ENCODE measurements at regions not wholly inside any gene's neighbourhood (a gene's known extent, or its start where the extent isn't known, plus 50 kb on each side); places are given as distances from the start of the nearest gene placed in this dataset.

GRCh38 chr5:98463222-98463621 is 310.2 kb upstream of the RGMB start:
- no peak overlapping the region for H3K27ac ChIP-seq
- H3K4me1 ChIP-seq (replicated peaks in 1 of 2), result peaks cover 4 to 6% of the 10 kb centered on the region in 2 donors
- no peak overlapping the region for H3K4me3 ChIP-seq
- 83 to 100% (median 94%) methylated on average over 2 to 4 of the region's 4 CpGs; no CpG with 5 or more reads in 1 of the 10 experiments for WGBS, 10 experiments
- in situ Hi-C loops (cut with MboI; ENCODE audit: low pct_unique_long_range_greater_than_20kb in 2 of 9, low sequenced_read_pairs in 9 of 9, unreplicated experiment in 9 of 9), result loop anchor here in 1 of 9 experiments (25.0 kb wide), 1 partner anchor 299 kb away; the partner anchor contains the start of gene RGMB
- ATAC-seq (replicated peaks in 6 of 8), result no peak

- Histone ChIP-seq H3K27ac (no peak overlapping the region), H3K4me1 (replicated peaks in 1 of 2) (peaks cover 4 to 6% of the 10 kb centered on the region in 2 donors), H3K4me3 (no peak overlapping the region)
- ATAC-seq (replicated peaks in 6 of 8), result no peak
- WGBS, 10 experiments, result 33 to 97% (median 72%) methylated on average over 4 to 5 of the region's 5 CpGs; no CpG with 5 or more reads in 1 of the 10 experiments
- in situ Hi-C loops (cut with MboI; ENCODE audit: low pct_unique_long_range_greater_than_20kb in 2 of 9, low sequenced_read_pairs in 9 of 9, unreplicated experiment in 9 of 9), result loop anchor here in 1 of 9 experiments (25.0 kb wide), 1 partner anchor 299 kb away; the partner anchor contains the start of gene RGMB
Measured at GRCh38 chr5:98463676-98464075, 309.8 kb upstream of the RGMB start.

DNA sequence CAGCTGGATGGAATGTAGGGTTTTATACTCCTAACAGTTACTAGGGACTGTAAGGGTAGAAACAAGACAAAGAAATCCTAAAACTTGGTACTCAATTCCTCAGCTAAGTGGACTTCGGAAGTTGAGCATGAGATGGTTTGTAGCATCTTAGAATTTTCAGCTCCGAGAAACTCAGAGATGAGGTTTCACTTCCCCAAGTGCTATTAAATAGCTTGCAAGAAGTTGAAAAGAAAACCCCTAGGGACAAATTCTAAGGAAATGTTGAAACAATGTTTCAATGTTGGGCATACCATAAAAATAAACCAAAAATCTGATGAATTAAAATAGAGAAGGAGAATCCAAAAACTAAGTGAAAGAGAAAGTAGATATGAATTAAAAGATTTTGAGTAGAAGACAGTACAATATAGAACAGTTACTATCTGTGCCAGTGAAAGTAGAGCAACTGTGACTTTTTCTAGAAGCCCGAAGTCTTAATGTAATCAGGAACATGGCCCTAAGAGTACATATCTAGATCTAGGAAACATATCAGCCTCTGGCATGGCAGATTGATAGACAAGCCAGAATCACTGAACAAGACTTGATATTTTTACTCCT is 308.6 kb upstream of the RGMB start:
- Histone ChIP-seq H3K4me3 (no peak overlapping the region), H3K4me1 (replicated peaks in 1 of 2) (peaks cover 4 to 6% of the 10 kb centered on the region in 2 donors), H3K27ac (no peak overlapping the region)
- WGBS, 10 experiments, result 75 to 100% (median 93%) methylated on average over 1 to 3 of the region's 3 CpGs
- ATAC-seq (replicated peaks in 6 of 8), result no peak
- in situ Hi-C loops (cut with MboI; ENCODE audit: low pct_unique_long_range_greater_than_20kb in 2 of 9, low sequenced_read_pairs in 9 of 9, unreplicated experiment in 9 of 9), result loop anchor here in 1 of 9 experiments (25.0 kb wide), 1 partner anchor 297 kb away; the partner anchor contains the start of gene RGMB

GRCh38 chr5:98468188-98468869 is 305.1 kb upstream of the RGMB start:
- H3K4me3 ChIP-seq, result no peak overlapping the region
- WGBS, 10 experiments, result 12 to 91% (median 43%) methylated on average over 1 to 4 of the region's 4 CpGs; no CpG with 5 or more reads in 1 of the 10 experiments
- peaks cover 2 to 4% of the 10 kb centered on the region in 2 donors for H3K4me1 ChIP-seq (replicated peaks in 1 of 2)
- in situ Hi-C loops (cut with MboI; ENCODE audit: low pct_unique_long_range_greater_than_20kb in 2 of 9, low sequenced_read_pairs in 9 of 9, unreplicated experiment in 9 of 9), result loop anchor here in 1 of 9 experiments (25.0 kb wide), 1 partner anchor 294 kb away; the partner anchor contains the start of gene RGMB
- peak in 2 of 8 experiments; percentile 89 to 97 for ATAC-seq (replicated peaks in 6 of 8)
- H3K27ac ChIP-seq, result no peak overlapping the region

- Histone ChIP-seq H3K4me1 (replicated peaks in 1 of 2) (peaks cover 2 to 5% of the 10 kb centered on the region in 2 donors), H3K4me3 (no peak overlapping the region), H3K27ac (no peak overlapping the region)
- in situ Hi-C loops (cut with MboI; ENCODE audit: low pct_unique_long_range_greater_than_20kb in 2 of 9, low sequenced_read_pairs in 9 of 9, unreplicated experiment in 9 of 9), result loop anchor here in 1 of 9 experiments (25.0 kb wide), 1 partner anchor 292 kb away; the partner anchor contains the start of gene RGMB
- no peak for ATAC-seq (replicated peaks in 6 of 8)
- 54 to 100% (median 89%) methylated on average over 2 of the region's 2 CpGs for WGBS, 10 experiments
Measured at GRCh38 chr5:98470747-98471146, 302.7 kb upstream of the RGMB start.

DNA sequence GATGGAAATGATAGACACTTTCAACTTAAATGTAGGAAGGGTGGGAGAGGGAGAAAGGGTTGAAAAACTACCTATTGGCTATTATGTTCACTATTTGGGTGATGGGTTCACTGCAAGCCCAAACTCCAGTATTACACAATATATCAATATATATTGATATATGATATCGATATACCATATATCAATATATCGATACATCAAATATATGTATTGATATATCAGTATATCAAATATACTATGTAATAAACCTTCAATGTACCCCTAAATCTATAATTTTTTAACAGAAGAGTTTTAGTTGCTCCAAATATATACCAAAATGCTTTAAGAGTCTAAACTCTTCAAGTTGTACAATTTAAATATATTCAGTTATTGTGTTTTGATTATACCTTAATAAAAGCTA is 302.0 kb upstream of the RGMB start:
- Histone ChIP-seq H3K27ac (no peak overlapping the region), H3K4me1 (replicated peaks in 1 of 2) (peaks cover 2 to 5% of the 10 kb centered on the region in 2 donors), H3K4me3 (no peak overlapping the region)
- WGBS, 10 experiments, result 90 to 100% (median 100%) methylated on average over 1 to 2 of the region's 2 CpGs; no CpG with 5 or more reads in 1 of the 10 experiments
- ATAC-seq (replicated peaks in 6 of 8), result no peak
- in situ Hi-C loops (cut with MboI; ENCODE audit: low pct_unique_long_range_greater_than_20kb in 2 of 9, low sequenced_read_pairs in 9 of 9, unreplicated experiment in 9 of 9), result loop anchor here in 1 of 9 experiments (25.0 kb wide), 1 partner anchor 291 kb away; the partner anchor contains the start of gene RGMB

DNA sequence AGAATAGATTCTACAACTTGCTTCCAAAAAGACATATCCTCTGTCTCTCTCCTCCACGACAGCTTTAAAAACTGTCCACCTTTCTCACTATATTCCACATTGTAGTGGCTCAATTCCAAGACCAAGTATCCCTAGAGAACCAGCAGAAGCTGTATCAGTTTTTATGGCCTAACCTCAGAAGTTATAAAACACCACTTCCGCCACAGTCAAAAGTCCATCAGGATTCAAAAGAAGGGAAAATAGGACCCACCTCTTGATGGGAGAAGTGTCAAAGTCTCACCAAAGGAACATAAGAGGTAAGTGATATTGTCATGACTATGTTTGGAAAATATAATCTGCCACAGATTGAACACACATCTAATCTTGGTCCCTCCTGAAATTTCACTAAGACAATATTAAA is 299.2 kb upstream of the RGMB start:
- WGBS, 10 experiments, result 83 to 100% (median 100%) methylated on average over 1 to 2 of the region's 2 CpGs; no CpG with 5 or more reads in 2 of the 10 experiments
- no peak for ATAC-seq (replicated peaks in 6 of 8)
- H3K4me3 ChIP-seq, result no peak overlapping the region
- no peak overlapping the region for H3K27ac ChIP-seq
- in situ Hi-C loops (cut with MboI; ENCODE audit: low pct_unique_long_range_greater_than_20kb in 2 of 9, low sequenced_read_pairs in 9 of 9, unreplicated experiment in 9 of 9), result loop anchor here in 1 of 9 experiments (25.0 kb wide), 1 partner anchor 288 kb away; the partner anchor contains the start of gene RGMB
- peaks cover 2 to 5% of the 10 kb centered on the region in 2 donors for H3K4me1 ChIP-seq (replicated peaks in 1 of 2)

DNA sequence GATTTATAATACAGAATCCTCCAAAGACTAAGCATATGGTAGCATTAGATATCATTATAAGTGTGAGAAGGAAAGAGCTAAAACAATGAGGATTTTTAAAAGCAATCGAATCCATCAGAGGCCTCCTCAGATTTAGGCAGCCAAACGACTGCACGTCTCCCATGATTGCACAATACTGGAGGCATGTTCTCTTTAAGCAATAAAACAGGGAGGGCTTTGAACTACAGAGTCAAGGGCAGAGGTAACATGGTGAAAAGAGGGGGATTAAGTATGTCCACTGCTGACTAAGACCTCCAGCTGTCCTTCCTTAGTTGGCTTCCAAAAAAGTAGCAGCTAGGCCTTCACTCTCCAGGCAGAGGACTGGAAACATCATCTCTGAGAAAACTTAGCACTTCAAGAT is 298.7 kb upstream of the RGMB start:
- H3K4me1 ChIP-seq (replicated peaks in 1 of 2), result peaks cover 2 to 5% of the 10 kb centered on the region in 2 donors
- ATAC-seq (replicated peaks in 6 of 8), result no peak
- H3K4me3 ChIP-seq, result no peak overlapping the region
- H3K27ac ChIP-seq, result no peak overlapping the region
- WGBS, 10 experiments, result 34 to 100% (median 80%) methylated on average over 1 to 3 of the region's 3 CpGs; no CpG with 5 or more reads in 3 of the 10 experiments
- in situ Hi-C loops (cut with MboI; ENCODE audit: low pct_unique_long_range_greater_than_20kb in 2 of 9, low sequenced_read_pairs in 9 of 9, unreplicated experiment in 9 of 9), result loop anchor here in 1 of 9 experiments (25.0 kb wide), 1 partner anchor 288 kb away; the partner anchor contains the start of gene RGMB

- ATAC-seq (replicated peaks in 6 of 8), result peak in 3 of 8 experiments; percentile 64 to 75 (median 73)
- H3K27ac ChIP-seq, result no peak overlapping the region
- H3K4me3 ChIP-seq, result no peak overlapping the region
- 0 to 100% (median 75%) methylated on average over 1 to 3 of the region's 3 CpGs for WGBS, 10 experiments
- no peaks in the 10 kb centered on the region for H3K4me1 ChIP-seq (replicated peaks in 1 of 2)
- in situ Hi-C loops (cut with MboI; ENCODE audit: low pct_unique_long_range_greater_than_20kb in 2 of 9, low sequenced_read_pairs in 9 of 9, unreplicated experiment in 9 of 9), result no loop called here
Measured at GRCh38 chr5:98482321-98483300, 290.9 kb upstream of the RGMB start.

GRCh38 chr5:98483301-98483685 is 290.2 kb upstream of the RGMB start:
- H3K4me3 ChIP-seq, result no peak overlapping the region
- no peaks in the 10 kb centered on the region for H3K4me1 ChIP-seq (replicated peaks in 1 of 2)
- no peak overlapping the region for H3K27ac ChIP-seq
- peak in 3 of 8 experiments; percentile 93 to 98 (median 96) for ATAC-seq (replicated peaks in 6 of 8)
- in situ Hi-C loops (cut with MboI; ENCODE audit: low pct_unique_long_range_greater_than_20kb in 2 of 9, low sequenced_read_pairs in 9 of 9, unreplicated experiment in 9 of 9), result no loop called here
- WGBS, 10 experiments, result 0 to 90% (median 47%) methylated on average over 1 of the region's 1 CpG; no CpG with 5 or more reads in 4 of the 10 experiments

GRCh38 chr5:98489021-98489420 is 284.4 kb upstream of the RGMB start:
- 55 to 100% (median 91%) methylated on average over 1 to 3 of the region's 3 CpGs; no CpG with 5 or more reads in 2 of the 10 experiments for WGBS, 10 experiments
- no peak for ATAC-seq (replicated peaks in 6 of 8)
- in situ Hi-C loops (cut with MboI; ENCODE audit: low pct_unique_long_range_greater_than_20kb in 2 of 9, low sequenced_read_pairs in 9 of 9, unreplicated experiment in 9 of 9), result no loop called here

DNA sequence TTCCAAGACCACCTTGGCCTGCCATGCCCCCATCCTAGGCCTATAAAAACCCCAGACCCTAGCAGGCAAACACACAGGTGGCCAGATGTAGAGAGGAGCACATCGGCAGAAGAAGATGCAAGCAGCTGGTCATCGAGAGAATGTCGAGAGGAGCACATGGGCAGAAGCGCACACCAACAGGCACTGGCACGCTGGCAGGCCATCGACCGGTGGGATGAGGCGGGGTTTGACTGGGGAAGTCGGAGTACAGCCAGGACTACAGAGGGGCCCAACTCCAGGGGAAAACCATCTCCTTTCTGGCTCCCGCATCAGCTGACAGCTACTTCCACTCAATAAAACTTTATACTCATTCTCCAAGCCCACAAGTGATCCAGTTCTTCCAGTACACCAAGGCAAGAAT is 283.1 kb upstream of the RGMB start:
- in situ Hi-C loops (cut with MboI; ENCODE audit: low pct_unique_long_range_greater_than_20kb in 2 of 9, low sequenced_read_pairs in 9 of 9, unreplicated experiment in 9 of 9), result no loop called here
- Histone ChIP-seq H3K27ac (no peak overlapping the region), H3K4me1 (replicated peaks in 1 of 2) (no peaks in the 10 kb centered on the region), H3K4me3 (no peak overlapping the region)
- ATAC-seq (replicated peaks in 6 of 8), result no peak
- WGBS, 10 experiments, result 92 to 100% (median 98%) methylated on average over 1 to 8 of the region's 10 CpGs; no CpG with 5 or more reads in 4 of the 10 experiments

More at GRCh38 chr5:98489021-98489420, 284.4 kb upstream of the RGMB start:
- no peak overlapping the region for H3K27ac ChIP-seq
- no peaks in the 10 kb centered on the region for H3K4me1 ChIP-seq (replicated peaks in 1 of 2)
- no peak overlapping the region for H3K4me3 ChIP-seq
